DND-41 (cell line): ENCODE measurements at regions not wholly inside any gene's neighbourhood (a gene's known extent, or its start where the extent isn't known, plus 50 kb on each side); places are given as distances from the start of the nearest gene placed in this dataset.

Source experiments
- CTCF ChIP-seq: IDR thresholded peaks from 2 replicates; pipeline ENCODE4 v1.5.1; 2012; ENCODE audit warnings: borderline replicate concordance, low read length, moderate library complexity, mild to moderate bottlenecking; ENCODE audit not compliant: poor library complexity, severe bottlenecking; ENCODE audit errors: extremely low read depth
- EZH2 ChIP-seq: IDR thresholded peaks from 3 replicates; pipeline ENCODE4 v1.6.1; 2012; ENCODE audit warnings: borderline replicate concordance, low read depth, mild to moderate bottlenecking, moderate library complexity, low read length, inconsistent platforms; ENCODE audit not compliant: severe bottlenecking

DNA sequence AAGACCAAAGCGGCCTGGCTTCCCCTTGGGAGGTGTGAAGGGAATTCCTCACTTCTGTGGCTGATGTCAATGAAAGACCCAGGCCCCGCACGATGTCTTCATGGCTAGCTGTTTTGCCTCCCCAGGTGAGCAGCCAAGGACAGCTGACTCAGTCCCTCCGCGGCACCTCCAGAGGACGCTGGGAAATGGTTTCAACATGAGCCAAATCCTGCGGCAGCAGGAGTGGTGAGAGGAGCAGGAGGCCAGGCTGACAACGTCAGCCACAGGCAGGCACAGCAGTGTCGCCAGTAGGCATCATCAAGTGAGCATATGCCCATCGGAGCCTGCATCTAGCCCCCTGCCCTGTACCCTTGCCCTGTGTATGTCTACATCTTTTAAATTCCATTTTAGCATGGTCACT, 156.4 kb upstream of the RAB6C start:
- TF ChIP-seq CTCF (no peak), EZH2 (no peak)
